SJCRH30 (cell line): ENCODE measurements at regions not wholly inside any gene's neighbourhood (a gene's known extent, or its start where the extent isn't known, plus 50 kb on each side); places are given as distances from the start of the nearest gene placed in this dataset.
"Not testable (repeated sequence)": the region's sequence is repeated elsewhere in the genome, so short reads cannot be mapped to it uniquely, and the experiment has no call there.

ENCODE experiments used
- DNase-seq, 2 experiments: peaks; one replicate each; pipeline ENCODE4 v3.0.0-alpha.2; 2015 to 2020
- H3K27ac ChIP-seq: fragments of 250-450 bp; sonication (Bioruptor Pico); 2 replicates; pipeline ENCODE4 v1.5.1; 2020; ENCODE audit warnings: mild to moderate bottlenecking, moderate library complexity
- H3K27me3 ChIP-seq: fragments of 250-450 bp; sonication (Bioruptor Pico); 2 replicates; pipeline ENCODE4 v1.5.1; 2020; ENCODE audit warnings: mild to moderate bottlenecking, moderate library complexity
- H3K36me3 ChIP-seq: fragments of 250-450 bp; sonication (Bioruptor Pico); 2 replicates; pipeline ENCODE4 v1.5.1; 2020; ENCODE audit warnings: mild to moderate bottlenecking, moderate library complexity
- H3K4me1 ChIP-seq: fragments of 250-450 bp; sonication (Bioruptor Pico); 2 replicates; pipeline ENCODE4 v1.5.1; 2020; ENCODE audit warnings: mild to moderate bottlenecking, moderate library complexity
- H3K4me3 ChIP-seq: fragments of 250-450 bp; sonication (Bioruptor Pico); 2 replicates; pipeline ENCODE4 v1.5.1; 2020; ENCODE audit warnings: mild to moderate bottlenecking, moderate library complexity
- H3K9me3 ChIP-seq: fragments of 250-450 bp; sonication (Bioruptor Pico); replicated peaks from 2 replicates; pipeline ENCODE4 v1.5.1; 2020; ENCODE audit warnings: mild to moderate bottlenecking, moderate library complexity

GRCh38 chr10:33880291-33880690, 545.8 kb upstream of the NRP1 start:
- no peak for DNase-seq
- Histone ChIP-seq H3K4me3 (no peak overlapping the region), H3K27ac (no peak overlapping the region), H3K27me3 (no peaks in the 10 kb centered on the region), H3K9me3 (no peaks in the 10 kb centered on the region), H3K4me1 (no peaks in the 10 kb centered on the region), H3K36me3 (no peaks in the 10 kb centered on the region)

- no peaks in the 10 kb centered on the region for H3K9me3 ChIP-seq
- no peaks in the 10 kb centered on the region for H3K36me3 ChIP-seq
- H3K4me3 ChIP-seq = no peak overlapping the region
- H3K27me3 ChIP-seq = no peaks in the 10 kb centered on the region
- peak in 1 of 2 experiments; percentile 9 for DNase-seq
- H3K27ac ChIP-seq = no peak overlapping the region
- no peaks in the 10 kb centered on the region for H3K4me1 ChIP-seq
Observed at GRCh38 chr10:33878238-33878786, 543.8 kb upstream of the NRP1 start.

- Histone ChIP-seq H3K27me3 (no peaks in the 10 kb centered on the region), H3K4me3 (no peak overlapping the region), H3K4me1 (no peaks in the 10 kb centered on the region), H3K36me3 (no peaks in the 10 kb centered on the region), H3K9me3 (no peaks in the 10 kb centered on the region), H3K27ac (no peak overlapping the region)
- DNase-seq = no peak
Observed at GRCh38 chr10:33876584-33877400, 542.3 kb upstream of the NRP1 start.

GRCh38 chr10:33875924-33876583, 541.6 kb upstream of the NRP1 start:
- H3K27ac ChIP-seq = no peak overlapping the region
- no peaks in the 10 kb centered on the region for H3K36me3 ChIP-seq
- DNase-seq = no peak
- no peaks in the 10 kb centered on the region for H3K4me1 ChIP-seq
- no peak overlapping the region for H3K4me3 ChIP-seq
- H3K9me3 ChIP-seq = no peaks in the 10 kb centered on the region
- H3K27me3 ChIP-seq = no peaks in the 10 kb centered on the region

DNA sequence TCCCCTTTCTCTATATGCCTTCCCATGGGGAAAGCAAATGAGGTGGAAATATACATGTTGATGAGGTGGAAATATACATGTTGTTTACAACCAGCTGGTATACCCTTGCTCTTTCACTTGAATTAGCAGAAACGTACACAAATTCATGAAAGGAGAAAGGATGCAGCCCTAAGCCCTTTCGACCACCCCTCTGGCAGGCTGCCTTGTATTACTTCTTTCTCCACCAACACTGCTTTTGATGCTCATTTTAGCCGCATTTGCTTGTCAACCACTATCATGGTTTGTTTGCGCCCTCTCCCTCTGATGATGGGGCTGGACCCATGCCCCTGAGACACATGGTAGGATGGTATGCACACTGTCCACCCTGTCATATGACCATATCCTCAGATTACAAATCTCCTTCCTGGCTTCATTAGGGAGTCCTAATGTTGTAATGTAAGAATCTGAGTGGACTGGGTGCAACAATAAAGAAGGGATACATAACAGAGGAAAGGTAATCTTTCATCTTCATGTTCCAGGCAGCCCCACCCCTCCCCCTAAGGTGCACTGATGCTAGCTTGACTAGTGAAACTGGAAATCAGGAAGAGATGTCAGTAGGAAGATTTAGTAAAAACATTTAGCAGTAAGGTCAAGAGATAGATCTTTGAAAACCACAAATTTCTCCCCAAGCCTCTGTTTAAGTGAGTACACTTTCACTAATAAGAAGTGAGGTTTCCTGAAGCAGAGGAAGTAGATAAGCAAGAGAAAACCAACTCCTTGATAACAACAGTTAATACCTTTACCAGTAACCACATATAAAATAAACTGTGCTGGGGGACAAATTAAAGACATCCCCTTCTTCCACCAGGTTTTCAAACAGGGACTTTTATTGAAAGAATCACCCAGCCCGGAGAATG, 536.8 kb upstream of the NRP1 start:
- H3K36me3 ChIP-seq = no peaks in the 10 kb centered on the region
- no peak overlapping the region for H3K27ac ChIP-seq
- H3K27me3 ChIP-seq = no peaks in the 10 kb centered on the region
- DNase-seq = no peak
- H3K4me3 ChIP-seq = no peak overlapping the region
- H3K4me1 ChIP-seq = no peaks in the 10 kb centered on the region
- no peaks in the 10 kb centered on the region for H3K9me3 ChIP-seq

DNA sequence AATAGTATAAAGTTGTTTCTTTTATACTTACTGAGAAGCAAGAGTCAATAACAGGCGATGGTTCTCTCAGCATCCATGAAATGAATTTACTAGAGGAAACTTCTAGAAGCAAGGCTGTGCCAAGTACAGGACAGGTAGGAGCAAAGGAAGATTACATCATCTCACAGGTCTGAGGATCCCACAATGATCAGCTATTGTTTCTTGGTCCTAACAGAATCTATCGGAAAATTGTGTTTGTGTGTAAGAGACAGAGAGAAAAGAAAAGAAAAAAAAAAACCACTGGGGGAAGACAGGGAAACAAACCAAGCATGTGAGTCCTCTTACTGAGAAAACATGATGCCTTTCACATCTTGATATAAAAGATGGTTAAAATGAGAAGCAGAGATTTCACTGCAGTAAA, 535.0 kb upstream of the NRP1 start:
- no peak overlapping the region for H3K27ac ChIP-seq
- DNase-seq = no peak

DNA sequence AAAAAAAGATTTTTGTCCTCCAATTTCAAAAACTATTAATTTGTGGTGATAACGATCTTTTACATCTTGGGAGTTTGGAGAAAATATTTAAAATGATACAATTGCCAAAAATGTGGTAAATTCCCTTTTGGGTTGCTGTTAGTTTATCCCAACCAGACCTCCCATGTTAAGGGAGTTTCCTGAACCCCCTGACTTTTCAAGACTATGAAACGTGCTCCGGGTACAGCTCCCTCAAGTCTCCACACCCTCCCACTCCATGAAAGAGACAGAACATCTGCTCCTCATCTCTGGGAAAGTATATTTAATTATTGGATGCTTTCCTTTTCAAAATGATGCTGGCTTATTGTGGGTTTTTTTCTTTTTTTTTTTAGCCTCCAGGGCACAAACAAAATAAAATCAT, 534.6 kb upstream of the NRP1 start:
- H3K9me3 ChIP-seq = no peaks in the 10 kb centered on the region
- no peaks in the 10 kb centered on the region for H3K36me3 ChIP-seq
- no peak overlapping the region for H3K27ac ChIP-seq
- no peak overlapping the region for H3K4me3 ChIP-seq
- H3K27me3 ChIP-seq = no peaks in the 10 kb centered on the region
- no peak for DNase-seq
- H3K4me1 ChIP-seq = no peaks in the 10 kb centered on the region

More for the DNA sequence above, 535.0 kb upstream of the NRP1 start:
- Histone ChIP-seq H3K4me1 (no peaks in the 10 kb centered on the region), H3K4me3 (no peak overlapping the region), H3K9me3 (no peaks in the 10 kb centered on the region), H3K27me3 (no peaks in the 10 kb centered on the region), H3K36me3 (no peaks in the 10 kb centered on the region)

DNA sequence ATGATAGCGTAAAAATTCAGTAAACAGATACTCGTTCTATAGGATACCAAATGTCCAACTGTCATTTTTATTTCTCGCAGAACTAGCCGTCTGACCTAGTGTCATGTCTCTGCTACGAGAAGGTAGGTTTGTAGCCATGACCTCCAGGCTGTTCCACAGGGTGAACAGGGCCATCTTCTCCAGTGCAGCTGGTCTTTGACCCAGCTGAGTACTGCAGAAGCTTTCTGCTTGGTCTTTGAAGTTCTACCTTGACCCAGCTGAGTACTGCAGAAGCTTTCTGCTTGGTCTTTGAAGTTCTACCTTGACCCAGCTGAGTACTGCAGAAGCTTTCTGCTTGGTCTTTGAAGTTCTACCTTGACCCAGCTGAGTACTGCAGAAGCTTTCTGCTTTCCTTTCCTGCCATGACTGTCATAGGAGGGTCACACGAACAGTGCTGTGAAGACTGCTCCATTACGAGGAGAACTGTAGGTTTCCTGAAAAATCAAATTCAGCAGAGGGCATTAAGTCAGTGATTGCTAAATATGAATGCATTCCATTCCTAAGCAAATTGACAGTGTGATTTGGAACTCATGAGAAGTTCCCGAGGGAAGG, 532.8 kb upstream of the NRP1 start:
- not testable (repeated sequence) for DNase-seq, H3K27me3 ChIP-seq, H3K9me3 ChIP-seq, H3K27ac ChIP-seq, H3K4me1 ChIP-seq, H3K36me3 ChIP-seq, H3K4me3 ChIP-seq

- no peaks in the 10 kb centered on the region for H3K9me3 ChIP-seq
Observed at GRCh38 chr10:33863352-33863751, 528.9 kb upstream of the NRP1 start.

DNA sequence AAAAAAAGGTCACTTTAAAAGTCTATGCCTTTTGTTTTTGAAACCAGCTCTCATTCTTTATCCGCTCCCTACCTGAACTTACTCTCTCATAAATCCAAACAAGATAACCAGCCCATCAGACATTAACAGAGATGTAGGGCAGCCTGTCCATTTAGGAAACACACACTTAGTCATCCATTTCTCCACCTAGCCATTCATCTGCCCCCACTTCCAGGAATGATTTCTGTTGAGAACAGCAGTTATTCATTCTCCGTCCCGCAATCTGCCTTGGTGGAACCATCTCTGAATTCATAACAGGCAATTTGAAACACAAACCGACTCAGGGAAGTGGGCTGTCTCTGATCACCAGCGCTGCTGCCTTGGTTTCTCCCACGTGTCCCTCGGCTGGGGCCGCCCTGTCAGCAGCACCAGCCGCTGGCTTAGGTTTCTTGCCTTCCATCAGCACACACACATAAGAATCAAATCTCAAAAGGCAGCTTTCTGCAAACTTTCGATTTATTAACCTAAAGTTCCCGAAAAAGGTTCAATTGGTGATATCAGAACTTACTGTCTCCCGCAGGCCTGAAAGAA, 528.2 kb upstream of the NRP1 start:
- no peaks in the 10 kb centered on the region for H3K27me3 ChIP-seq
- H3K9me3 ChIP-seq = no peaks in the 10 kb centered on the region
- no peak for DNase-seq
- H3K27ac ChIP-seq = no peak overlapping the region
- no peaks in the 10 kb centered on the region for H3K4me1 ChIP-seq
- H3K36me3 ChIP-seq = no peaks in the 10 kb centered on the region
- H3K4me3 ChIP-seq = no peak overlapping the region

More at GRCh38 chr10:33863352-33863751, 528.9 kb upstream of the NRP1 start:
- H3K4me1 ChIP-seq = no peaks in the 10 kb centered on the region
- H3K4me3 ChIP-seq = no peak overlapping the region
- H3K27ac ChIP-seq = no peak overlapping the region
- DNase-seq = no peak
- H3K27me3 ChIP-seq = no peaks in the 10 kb centered on the region
- H3K36me3 ChIP-seq = no peaks in the 10 kb centered on the region

- no peaks in the 10 kb centered on the region for H3K9me3 ChIP-seq
- no peak overlapping the region for H3K27ac ChIP-seq
- H3K4me3 ChIP-seq = no peak overlapping the region
- no peak for DNase-seq
- H3K36me3 ChIP-seq = no peaks in the 10 kb centered on the region
- H3K27me3 ChIP-seq = no peaks in the 10 kb centered on the region
- H3K4me1 ChIP-seq = no peaks in the 10 kb centered on the region
Observed at GRCh38 chr10:33861833-33862232, 527.4 kb upstream of the NRP1 start.

GRCh38 chr10:33861016-33861704, 526.7 kb upstream of the NRP1 start:
- Histone ChIP-seq H3K4me3 (no peak overlapping the region), H3K4me1 (no peaks in the 10 kb centered on the region), H3K36me3 (no peaks in the 10 kb centered on the region), H3K9me3 (no peaks in the 10 kb centered on the region), H3K27me3 (no peaks in the 10 kb centered on the region), H3K27ac (no peak overlapping the region)
- DNase-seq = no peak

- H3K4me1 ChIP-seq = no peaks in the 10 kb centered on the region
- no peak overlapping the region for H3K27ac ChIP-seq
- no peak overlapping the region for H3K4me3 ChIP-seq
- H3K36me3 ChIP-seq = no peaks in the 10 kb centered on the region
- no peak for DNase-seq
- no peaks in the 10 kb centered on the region for H3K9me3 ChIP-seq
- H3K27me3 ChIP-seq = no peaks in the 10 kb centered on the region
Observed at GRCh38 chr10:33860552-33860951, 526.1 kb upstream of the NRP1 start.
